ENCODE measurements at regions not wholly inside any gene's neighbourhood (a gene's known extent, or its start where the extent isn't known, plus 50 kb on each side); places are given as distances from the start of the nearest gene placed in this dataset.

- TF ChIP-seq CHD7 (IDR thresholded peaks at IDR 0.05; ENCODE audit: insufficient replicate concordance, low read length) (no peak), SP4 (IDR thresholded peaks at IDR 0.05; ENCODE audit: low read length) (no peak), CTCF (IDR thresholded peaks at IDR 0.05; ENCODE audit: control extremely low read depth in 1 of 3, insufficient read depth in 1 of 3, low read depth in 1 of 3, low read length in 3 of 3) (no peak), SIN3A (conservative IDR thresholded peaks at IDR 0.05 in 1 of 2, IDR thresholded peaks at IDR 0.05 in 1 of 2; ENCODE audit: low read depth in 1 of 2, low read length in 2 of 2) (no peak), POLR2A (IDR thresholded peaks at IDR 0.05; ENCODE audit: control extremely low read depth in 1 of 2, low read depth in 2 of 2, low read length in 2 of 2) (no peak), HDAC6 (IDR thresholded peaks at IDR 0.05; ENCODE audit: low read depth, low read length) (no peak), GABPA (IDR thresholded peaks at IDR 0.05; ENCODE audit: borderline replicate concordance, insufficient read depth, low read length) (no peak), TAF7 (optimal IDR thresholded peaks at IDR 0.05; ENCODE audit: borderline replicate concordance, low read depth, low read length) (no peak)
These were observed 149.9 kb downstream of the RDH14 start (continued) for GRCh38 chr2:18410543-18410942.
